Activated T-helper 2 cell treated with anti-CD3 and anti-CD28 coated beads, Interferon-gamma antibody, Interleukin-2, Interleukin-4, amounts not matched to agents 10 μg/mL and 5 μg/mL and 100 μg/mL, durations not matched to agents 14 hours and 24 hours and 36 hours (primary cell): ENCODE measurements at regions not wholly inside any gene's neighbourhood (a gene's known extent, or its start where the extent isn't known, plus 50 kb on each side); places are given as distances from the start of the nearest gene placed in this dataset.

ENCODE experiments used
- DNase-seq: peaks from one replicate; pipeline ENCODE4 v3.0.0; 2021; ENCODE audit warnings: low spot score
- H3K27ac Mint-ChIP-seq: one replicate; pipeline ENCODE4 v1.8.0; 2021; ENCODE audit warnings: mixed read lengths
- H3K27me3 Mint-ChIP-seq: one replicate; pipeline ENCODE4 v1.8.0; 2021; ENCODE audit warnings: low read depth, mixed read lengths
- H3K36me3 Mint-ChIP-seq: one replicate; pipeline ENCODE4 v1.8.0; 2021; ENCODE audit warnings: low read depth, mixed read lengths
- H3K4me1 Mint-ChIP-seq: one replicate; pipeline ENCODE4 v1.8.0; 2021; ENCODE audit warnings: low read depth, mixed read lengths
- H3K4me3 Mint-ChIP-seq: one replicate; pipeline ENCODE4 v1.8.0; 2021; ENCODE audit warnings: low read depth, mild to moderate bottlenecking, moderate library complexity, mixed read lengths
- H3K9me3 Mint-ChIP-seq: one replicate; pipeline ENCODE4 v1.8.0; 2021; ENCODE audit warnings: mixed read lengths
- intact Hi-C: fragments of 100-400 bp; cut with micrococcal nuclease; formaldehyde crosslinking; loops from one replicate; pipeline ENCODE4 v1.15.1; 2023

DNA sequence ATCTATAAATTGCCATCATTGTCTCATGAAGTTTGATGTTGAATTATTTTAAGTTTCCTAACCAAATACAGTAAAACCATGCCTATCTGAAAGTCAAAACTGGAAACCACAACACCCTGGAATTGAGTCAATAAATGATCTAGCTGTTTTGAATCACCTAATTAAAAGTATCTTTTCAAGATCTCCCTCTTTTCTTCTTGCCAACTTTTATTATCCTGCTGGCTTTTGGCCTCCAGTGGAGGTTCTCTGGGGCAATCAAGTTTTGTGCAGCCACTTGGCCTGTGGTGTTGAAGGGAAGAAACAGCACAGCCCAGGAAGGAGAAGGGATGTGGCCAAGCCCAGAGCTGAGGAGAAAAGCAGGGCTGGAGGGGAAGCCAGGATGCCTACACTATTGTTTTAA lies 255.4 kb downstream of the COG6 start:
- intact Hi-C loops: no loop called here
- Mint-ChIP-seq H3K27me3 (peaks cover 6% of the 10 kb centered on the region), H3K36me3 (no peaks in the 10 kb centered on the region), H3K9me3 (no peaks in the 10 kb centered on the region), H3K27ac (no peak overlapping the region), H3K4me3 (no peak overlapping the region), H3K4me1 (peaks cover 20% of the 10 kb centered on the region)
- no peak for DNase-seq

- H3K27me3 Mint-ChIP-seq: peaks cover 6% of the 10 kb centered on the region
- H3K36me3 Mint-ChIP-seq: no peaks in the 10 kb centered on the region
- DNase-seq: no peak
- peaks cover 24% of the 10 kb centered on the region for H3K4me1 Mint-ChIP-seq
- intact Hi-C loops: no loop called here
- H3K27ac Mint-ChIP-seq: no peak overlapping the region
- no peak overlapping the region for H3K4me3 Mint-ChIP-seq
- H3K9me3 Mint-ChIP-seq: no peaks in the 10 kb centered on the region
Observed at GRCh38 chr13:39913339-39913738, 257.9 kb downstream of the COG6 start.

- Mint-ChIP-seq H3K9me3 (no peaks in the 10 kb centered on the region), H3K36me3 (no peaks in the 10 kb centered on the region), H3K27me3 (peaks cover 6% of the 10 kb centered on the region), H3K27ac (no peak overlapping the region), H3K4me3 (no peak overlapping the region), H3K4me1 (peaks cover 29% of the 10 kb centered on the region)
- DNase-seq: no peak
- intact Hi-C loops: no loop called here
Observed at GRCh38 chr13:39913928-39914327, 258.5 kb downstream of the COG6 start.

- no peak for DNase-seq
- Mint-ChIP-seq H3K27me3 (peaks cover 6% of the 10 kb centered on the region), H3K4me1 (peaks cover 32% of the 10 kb centered on the region), H3K9me3 (no peaks in the 10 kb centered on the region), H3K36me3 (no peaks in the 10 kb centered on the region), H3K27ac (no peak overlapping the region), H3K4me3 (no peak overlapping the region)
- intact Hi-C loops: no loop called here
Observed at GRCh38 chr13:39915418-39915817, 260.0 kb downstream of the COG6 start.

- intact Hi-C loops: no loop called here
- H3K9me3 Mint-ChIP-seq: peaks cover 3% of the 10 kb centered on the region
- H3K4me3 Mint-ChIP-seq: no peak overlapping the region
Observed at GRCh38 chr13:39916330-39916729, 260.9 kb downstream of the COG6 start.

DNA sequence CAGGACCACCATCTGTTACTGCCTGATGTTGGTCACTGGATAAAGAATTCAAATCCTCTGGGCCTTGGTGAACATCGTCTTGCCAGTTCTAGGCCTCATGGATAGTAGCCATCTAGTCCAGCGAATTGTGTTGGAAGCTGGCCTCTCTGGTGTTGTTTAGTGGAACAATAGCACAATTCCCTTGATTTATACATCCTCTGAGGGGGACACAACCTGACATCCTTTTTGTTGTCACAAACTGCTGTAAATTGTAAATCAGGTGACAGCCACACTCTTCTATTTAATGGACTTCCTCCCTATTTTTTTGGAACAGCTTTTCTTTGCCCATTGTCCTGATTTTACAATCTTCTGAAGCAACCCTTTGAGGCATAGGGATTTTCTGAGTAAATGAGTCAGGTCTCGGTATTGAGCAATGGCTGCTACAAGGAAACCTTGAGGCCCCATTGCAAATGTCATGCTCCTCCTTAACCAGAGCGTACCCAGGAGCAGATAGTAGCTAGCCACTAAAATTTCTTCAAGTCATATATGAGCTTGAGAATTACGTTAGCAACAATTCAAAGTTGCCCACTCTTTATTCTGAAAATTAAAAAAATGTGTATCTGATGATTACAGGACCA lies 263.3 kb downstream of the COG6 start:
- peaks cover 23% of the 10 kb centered on the region for H3K4me1 Mint-ChIP-seq
- peaks cover 2% of the 10 kb centered on the region for H3K27me3 Mint-ChIP-seq
- no peak for DNase-seq
- H3K36me3 Mint-ChIP-seq: no peaks in the 10 kb centered on the region
- no peak overlapping the region for H3K4me3 Mint-ChIP-seq
- intact Hi-C loops: no loop called here
- H3K9me3 Mint-ChIP-seq: peaks cover 23% of the 10 kb centered on the region
- H3K27ac Mint-ChIP-seq: no peak overlapping the region

More at GRCh38 chr13:39916330-39916729, 260.9 kb downstream of the COG6 start:
- Mint-ChIP-seq H3K4me1 (peaks cover 26% of the 10 kb centered on the region), H3K36me3 (no peaks in the 10 kb centered on the region), H3K27me3 (peaks cover 6% of the 10 kb centered on the region), H3K27ac (no peak overlapping the region)
- no peak for DNase-seq

- Mint-ChIP-seq H3K4me3 (no peak overlapping the region), H3K9me3 (peaks cover 37% of the 10 kb centered on the region), H3K27me3 (no peaks in the 10 kb centered on the region), H3K4me1 (peaks cover 22% of the 10 kb centered on the region), H3K27ac (no peak overlapping the region), H3K36me3 (peaks cover 3% of the 10 kb centered on the region)
- intact Hi-C loops: no loop called here
- DNase-seq: no peak
Observed at GRCh38 chr13:39920613-39921012, 265.2 kb downstream of the COG6 start.

DNA sequence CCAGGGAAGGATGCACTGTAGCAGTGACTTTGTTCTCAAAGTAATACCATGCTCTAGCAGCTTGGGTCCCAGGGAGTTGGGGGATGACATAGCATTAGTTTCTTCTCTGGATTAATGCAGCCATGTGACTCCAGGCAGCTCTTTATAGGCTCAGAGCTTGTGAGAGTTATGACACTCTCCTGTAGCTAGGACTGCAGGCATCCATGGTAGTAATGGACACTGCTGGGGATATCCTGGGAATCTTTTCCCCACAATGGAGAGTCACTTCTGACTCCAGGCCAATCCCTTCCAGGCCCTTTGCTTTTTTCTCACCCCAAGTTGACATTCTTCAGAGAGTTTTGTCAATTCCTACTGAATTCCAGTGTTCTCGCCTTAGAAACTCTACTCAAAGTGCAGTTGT lies 270.9 kb downstream of the COG6 start:
- Mint-ChIP-seq H3K27ac (no peak overlapping the region), H3K4me1 (peaks cover 18% of the 10 kb centered on the region), H3K4me3 (no peak overlapping the region), H3K27me3 (no peaks in the 10 kb centered on the region), H3K36me3 (peaks cover 6% of the 10 kb centered on the region), H3K9me3 (peaks cover 42% of the 10 kb centered on the region)
- no peak for DNase-seq
- intact Hi-C loops: no loop called here

GRCh38 chr13:39928261-39928660 lies 272.8 kb downstream of the COG6 start:
- DNase-seq: no peak
- H3K27ac Mint-ChIP-seq: no peak overlapping the region
- H3K27me3 Mint-ChIP-seq: no peaks in the 10 kb centered on the region
- H3K36me3 Mint-ChIP-seq: peaks cover 9% of the 10 kb centered on the region
- peaks cover 21% of the 10 kb centered on the region for H3K4me1 Mint-ChIP-seq
- peaks cover 29% of the 10 kb centered on the region for H3K9me3 Mint-ChIP-seq
- intact Hi-C loops: no loop called here
- no peak overlapping the region for H3K4me3 Mint-ChIP-seq

DNA sequence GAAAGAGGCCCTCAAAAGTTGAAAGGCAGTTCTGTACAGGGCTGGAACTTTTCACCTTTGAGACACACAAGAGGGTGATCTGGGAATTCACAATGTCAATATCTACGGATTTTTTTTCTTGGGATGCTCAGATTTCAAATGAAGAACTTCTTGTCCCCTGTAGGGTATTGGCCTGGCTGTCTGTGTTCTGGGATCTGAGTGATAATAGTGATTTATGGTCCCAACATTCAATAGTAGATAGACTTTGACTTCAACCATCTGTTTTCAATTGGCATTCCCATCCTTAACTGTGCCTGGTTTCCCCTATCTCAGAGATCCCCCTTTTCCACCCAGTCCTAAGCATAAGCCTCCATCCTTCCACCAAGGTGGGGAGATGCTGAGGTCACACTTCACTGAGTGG lies 274.1 kb downstream of the COG6 start:
- H3K4me1 Mint-ChIP-seq: peaks cover 21% of the 10 kb centered on the region
- H3K9me3 Mint-ChIP-seq: peaks cover 23% of the 10 kb centered on the region
- no peaks in the 10 kb centered on the region for H3K27me3 Mint-ChIP-seq
- no peak for DNase-seq
- intact Hi-C loops: no loop called here
- H3K27ac Mint-ChIP-seq: peak overlapping the region; percentile 48
- H3K36me3 Mint-ChIP-seq: peaks cover 9% of the 10 kb centered on the region
- H3K4me3 Mint-ChIP-seq: no peak overlapping the region

DNA sequence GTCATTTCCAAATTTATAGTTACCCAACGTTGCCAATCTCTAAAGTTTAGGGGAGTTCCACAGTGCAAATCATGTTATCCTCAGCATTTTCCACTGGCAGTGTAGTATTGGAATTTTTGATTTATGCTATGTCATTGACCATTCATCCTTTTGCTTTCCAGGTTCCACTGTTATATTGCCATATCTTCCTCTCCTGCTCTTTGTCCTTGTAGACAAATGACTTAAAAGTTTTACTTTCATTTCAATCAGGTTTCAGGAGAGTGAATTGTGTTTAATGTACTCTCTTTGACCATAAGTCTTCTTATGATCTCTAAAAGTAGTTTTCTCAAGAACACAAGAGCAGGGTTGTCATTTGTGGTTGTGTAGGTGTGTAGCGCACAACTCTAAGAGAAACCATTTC lies 274.6 kb downstream of the COG6 start:
- Mint-ChIP-seq H3K4me1 (peaks cover 21% of the 10 kb centered on the region), H3K27ac (peak overlapping the region; percentile 48), H3K9me3 (peaks cover 19% of the 10 kb centered on the region), H3K4me3 (peak overlapping the region; percentile 7), H3K36me3 (peaks cover 6% of the 10 kb centered on the region), H3K27me3 (no peaks in the 10 kb centered on the region)
- no peak for DNase-seq
- intact Hi-C loops: loop anchor here (2.0 to 5.0 kb wide), 3 partner anchors 27 to 243 kb away; no protein-coding TSS in a partner anchor

DNA sequence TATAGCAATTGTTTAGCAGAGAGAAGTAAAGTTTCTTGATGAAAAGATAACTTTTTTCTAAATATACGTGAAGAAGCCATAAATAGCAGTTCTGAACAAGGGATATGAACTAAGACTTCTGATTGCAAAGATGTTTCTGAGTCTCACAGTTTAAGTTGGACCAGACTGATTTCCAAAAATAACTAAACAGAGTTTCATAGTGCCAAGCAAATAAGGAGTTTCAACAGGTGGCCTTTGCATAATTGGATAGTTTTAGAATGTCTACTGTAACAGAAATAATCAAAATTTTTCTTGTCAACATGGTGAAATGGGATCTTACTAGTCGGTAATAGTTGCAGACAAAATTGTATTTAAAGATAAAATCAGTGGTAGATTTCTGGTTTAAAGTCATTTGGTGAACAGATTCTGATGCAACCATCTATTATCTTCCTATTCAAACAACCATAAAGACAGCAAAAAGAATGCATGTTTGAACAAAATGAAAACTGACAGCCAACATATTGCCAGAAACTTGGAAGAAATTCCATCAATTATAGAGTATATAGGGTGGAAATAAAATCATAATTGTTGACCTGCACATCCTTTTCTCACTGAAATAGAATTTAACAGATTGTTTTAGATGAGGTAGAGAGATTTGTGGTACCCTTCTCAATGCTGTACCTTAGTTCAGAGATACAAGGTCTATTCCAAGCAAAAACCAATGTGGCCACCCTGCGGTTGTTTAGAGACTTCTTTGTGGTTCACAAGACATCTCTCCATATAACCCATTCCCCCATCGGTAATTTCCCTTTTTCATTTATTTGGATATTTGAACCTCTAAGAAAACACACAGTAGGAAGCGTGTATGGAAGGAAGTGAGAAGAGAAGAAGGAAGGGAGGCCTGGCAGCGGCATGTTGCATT lies 275.3 kb downstream of the COG6 start:
- peak overlapping the region; percentile 48 for H3K27ac Mint-ChIP-seq
- no peak overlapping the region for H3K4me3 Mint-ChIP-seq
- peaks cover 24% of the 10 kb centered on the region for H3K4me1 Mint-ChIP-seq
- H3K9me3 Mint-ChIP-seq: peaks cover 15% of the 10 kb centered on the region
- intact Hi-C loops: loop anchor here (2.0 to 5.0 kb wide), 3 partner anchors 26 to 243 kb away; no protein-coding TSS in a partner anchor
- H3K36me3 Mint-ChIP-seq: peaks cover 6% of the 10 kb centered on the region
- no peak for DNase-seq
- H3K27me3 Mint-ChIP-seq: no peaks in the 10 kb centered on the region

GRCh38 chr13:39931505-39931904 lies 276.0 kb downstream of the COG6 start:
- intact Hi-C loops: loop anchor here (2.0 to 5.0 kb wide), 3 partner anchors 25 to 244 kb away; no protein-coding TSS in a partner anchor
- peaks cover 24% of the 10 kb centered on the region for H3K4me1 Mint-ChIP-seq
- H3K27ac Mint-ChIP-seq: no peak overlapping the region
- H3K27me3 Mint-ChIP-seq: no peaks in the 10 kb centered on the region
- H3K36me3 Mint-ChIP-seq: peaks cover 6% of the 10 kb centered on the region
- no peak overlapping the region for H3K4me3 Mint-ChIP-seq
- H3K9me3 Mint-ChIP-seq: peaks cover 12% of the 10 kb centered on the region
- DNase-seq: no peak
